ENCODE measurements at regions not wholly inside any gene's neighbourhood (a gene's known extent, or its start where the extent isn't known, plus 50 kb on each side); places are given as distances from the start of the nearest gene placed in this dataset.

GRCh38 chr16:49924078-49924477 is 68.2 kb upstream of the ZNF423 start:
- intact Hi-C loops (cut with DNase I), result loop anchor here (10.0 kb wide), 1 partner anchor 509 kb away; no protein-coding TSS in a partner anchor
- H3K9me3 ChIP-seq (ENCODE audit: control insufficient read depth in 2 of 3, insufficient read depth in 1 of 3, low read length in 3 of 3), result no peaks in the 10 kb centered on the region
- no peak overlapping the region for H3K27ac ChIP-seq (ENCODE audit: low read depth in 2 of 2, low read length in 2 of 2)
- no peaks in the 10 kb centered on the region for H3K36me3 ChIP-seq (ENCODE audit: control insufficient read depth in 2 of 3, insufficient read depth in 3 of 3, low read length in 3 of 3)
- TF ChIP-seq CTCF (IDR thresholded peaks at IDR 0.05; ENCODE audit: borderline replicate concordance, extremely low read depth, insufficient read depth), result no peak
- H3K9ac ChIP-seq (ENCODE audit: low read length in 3 of 3), result no peak overlapping the region
- FAIRE-seq (no peak), DNase-seq (no peak)
- no peak overlapping the region for H3K4me3 ChIP-seq (ENCODE audit: low read length in 3 of 3)
- H3K27me3 ChIP-seq (ENCODE audit: control insufficient read depth, insufficient read depth, low read length), result no peaks in the 10 kb centered on the region
- no peaks in the 10 kb centered on the region for H3K4me1 ChIP-seq (ENCODE audit: control insufficient read depth in 2 of 3, insufficient read depth in 2 of 3, low read depth in 1 of 3, low read length in 3 of 3)

GRCh38 chr16:49926941-49927340 is 71.0 kb upstream of the ZNF423 start:
- DNase-seq (no peak), FAIRE-seq (no peak)
- intact Hi-C loops (cut with DNase I), result loop anchor here (10.0 kb wide), 1 partner anchor 512 kb away; no protein-coding TSS in a partner anchor

GRCh38 chr16:49928176-49929041 is 72.5 kb upstream of the ZNF423 start:
- Histone ChIP-seq H3K27ac (ENCODE audit: low read depth in 2 of 2, low read length in 2 of 2) (no peak overlapping the region), H3K27me3 (ENCODE audit: control insufficient read depth, insufficient read depth, low read length) (no peaks in the 10 kb centered on the region), H3K36me3 (ENCODE audit: control insufficient read depth in 2 of 3, insufficient read depth in 3 of 3, low read length in 3 of 3) (no peaks in the 10 kb centered on the region), H3K9ac (ENCODE audit: low read length in 3 of 3) (no peak overlapping the region), H3K4me3 (ENCODE audit: low read length in 3 of 3) (no peak overlapping the region), H3K9me3 (ENCODE audit: control insufficient read depth in 2 of 3, insufficient read depth in 1 of 3, low read length in 3 of 3) (no peaks in the 10 kb centered on the region), H3K4me1 (ENCODE audit: control insufficient read depth in 2 of 3, insufficient read depth in 2 of 3, low read depth in 1 of 3, low read length in 3 of 3) (no peaks in the 10 kb centered on the region)
- DNase-seq (peak in 1 of 5 donors; percentile 13), FAIRE-seq (no peak)
- no peak for TF ChIP-seq CTCF (IDR thresholded peaks at IDR 0.05; ENCODE audit: borderline replicate concordance, extremely low read depth, insufficient read depth)
- intact Hi-C loops (cut with DNase I), result loop anchor here (10.0 kb wide), 1 partner anchor 514 kb away; no protein-coding TSS in a partner anchor

More at GRCh38 chr16:49926941-49927340, 71.0 kb upstream of the ZNF423 start:
- no peaks in the 10 kb centered on the region for H3K9me3 ChIP-seq (ENCODE audit: control insufficient read depth in 2 of 3, insufficient read depth in 1 of 3, low read length in 3 of 3)
- H3K36me3 ChIP-seq (ENCODE audit: control insufficient read depth in 2 of 3, insufficient read depth in 3 of 3, low read length in 3 of 3), result no peaks in the 10 kb centered on the region
- no peak overlapping the region for H3K27ac ChIP-seq (ENCODE audit: low read depth in 2 of 2, low read length in 2 of 2)
- no peaks in the 10 kb centered on the region for H3K27me3 ChIP-seq (ENCODE audit: control insufficient read depth, insufficient read depth, low read length)
- H3K4me1 ChIP-seq (ENCODE audit: control insufficient read depth in 2 of 3, insufficient read depth in 2 of 3, low read depth in 1 of 3, low read length in 3 of 3), result no peaks in the 10 kb centered on the region
- no peak overlapping the region for H3K4me3 ChIP-seq (ENCODE audit: low read length in 3 of 3)
- TF ChIP-seq CTCF (IDR thresholded peaks at IDR 0.05; ENCODE audit: borderline replicate concordance, extremely low read depth, insufficient read depth), result no peak
- no peak overlapping the region for H3K9ac ChIP-seq (ENCODE audit: low read length in 3 of 3)

Measured in kidney (tissue), 13 donors.